Endothelial cell of umbilical vein (primary cell): ENCODE measurements at regions not wholly inside any gene's neighbourhood (a gene's known extent, or its start where the extent isn't known, plus 50 kb on each side); places are given as distances from the start of the nearest gene placed in this dataset.

Experiments used
- BruUV-seq: library from RNA; stranded (reverse); fragments of 400-500 nt; replicated peaks from 2 replicates; lab custom pipeline; 2021; lab: Mats Ljungman, UMichigan
- CTCF ChIA-PET: fragments of 300-600, 350-600 bp; sonication (Branson Sonifier 250); formaldehyde crosslinking; loops from one replicate; lab custom pipeline; 2021; ENCODE audit warnings: antibody characterized with exemption, inconsistent platforms; lab: Charles Lee
- POLR2A ChIA-PET: fragments of 300-600, 350-600 bp; sonication (Branson Sonifier 250); formaldehyde crosslinking; loops from one replicate; lab custom pipeline; 2021; ENCODE audit warnings: antibody characterized with exemption, inconsistent platforms; lab: Charles Lee
- DNase-seq: peaks from one replicate; pipeline ENCODE4 v3.0.0-alpha.2; 2011; ENCODE audit warnings: low read depth, low spot score
- FAIRE-seq: peaks from 2 replicates; lab custom pipeline; 2011; peaks lifted over from hg19 to GRCh38; lab: Jason Lieb, UNC
- H2AFZ ChIP-seq: 2 replicates; pipeline ENCODE4 v1.6.0; 2012; ENCODE audit warnings: low read depth, low read length, control low read depth, inconsistent platforms
- H3K27ac ChIP-seq: 2 replicates; pipeline ENCODE4 v1.5.1; 2011; ENCODE audit warnings: low read depth, mild to moderate bottlenecking, control low read depth, low read length, moderate library complexity; ENCODE audit not compliant: insufficient read depth
- H3K27me3 ChIP-seq, 2 experiments: 2 replicates each; pipeline versions ENCODE4 v1.6.0 to v1.6.1; 2011; ENCODE audit warnings: low read length in 2 of 2, mixed read lengths in 1 of 2; ENCODE audit not compliant: control insufficient read depth in 2 of 2, insufficient read depth in 2 of 2
- H3K36me3 ChIP-seq, 2 experiments: 2 replicates in 1 of 2; 3 replicates in 1 of 2; pipeline ENCODE4 v1.5.1; 2011; ENCODE audit warnings: low read length in 2 of 2, mild to moderate bottlenecking in 1 of 2, moderate library complexity in 1 of 2; ENCODE audit not compliant: control insufficient read depth in 2 of 2, insufficient read depth in 2 of 2; ENCODE audit errors: extremely low read depth in 1 of 2
- H3K4me1 ChIP-seq: 3 replicates; pipeline ENCODE4 v1.5.1; 2011; ENCODE audit warnings: mild to moderate bottlenecking, low read length; ENCODE audit not compliant: control insufficient read depth, insufficient read depth; ENCODE audit errors: extremely low read depth
- H3K4me2 ChIP-seq: 2 replicates; pipeline ENCODE4 v1.6.1; 2011; ENCODE audit warnings: low read length, control low read depth, mixed read lengths; ENCODE audit not compliant: insufficient read depth
- H3K4me3 ChIP-seq, 3 experiments: fragments of 200-600 bp in 1 of 3; sonication (generic), shearing (Covaris generic) in 1 of 3; replicated peaks in 1 of 3; 2 replicates each; pipeline ENCODE4 v1.5.1; 2011 to 2016; ENCODE audit warnings: control low read depth in 3 of 3, low read length in 3 of 3, mild to moderate bottlenecking in 2 of 3, inconsistent platforms in 1 of 3, low read depth in 1 of 3, moderate library complexity in 1 of 3; ENCODE audit not compliant: insufficient read depth in 1 of 3
- H3K79me2 ChIP-seq: 2 replicates; pipeline ENCODE4 v1.6.0; 2012; ENCODE audit warnings: low read length, inconsistent platforms; ENCODE audit not compliant: control insufficient read depth, insufficient read depth
- H3K9ac ChIP-seq: replicated peaks from 2 replicates; pipeline ENCODE3; 2011; ENCODE audit warnings: low read length, control low read depth; ENCODE audit not compliant: insufficient read depth; ENCODE audit errors: extremely low read depth
- H3K9me1 ChIP-seq: replicated peaks from 3 replicates; pipeline ENCODE4 v1.6.0; 2011; ENCODE audit warnings: mild to moderate bottlenecking, low read length; ENCODE audit not compliant: control insufficient read depth, insufficient read depth; ENCODE audit errors: extremely low read depth
- H3K9me3 ChIP-seq: replicated peaks from 2 replicates; pipeline ENCODE4 v1.5.1; 2012; ENCODE audit warnings: low read length, inconsistent platforms; ENCODE audit not compliant: control insufficient read depth, insufficient read depth
- H4K20me1 ChIP-seq: replicated peaks from 2 replicates; pipeline ENCODE3; 2011; ENCODE audit warnings: mild to moderate bottlenecking, low read length; ENCODE audit not compliant: control insufficient read depth, insufficient read depth; ENCODE audit errors: extremely low read depth
- EZH2 ChIP-seq: IDR thresholded peaks from 2 replicates; pipeline ENCODE4 v1.6.1; 2012; ENCODE audit warnings: borderline replicate concordance, low read depth, mild to moderate bottlenecking, moderate library complexity, low read length, inconsistent platforms; ENCODE audit not compliant: severe bottlenecking
- FOS ChIP-seq: IDR thresholded peaks from 2 replicates; pipeline ENCODE4 v1.6.1; 2011; ENCODE audit warnings: mild to moderate bottlenecking, low read length, moderate library complexity, borderline replicate concordance; ENCODE audit not compliant: insufficient read depth
- GATA2 ChIP-seq: IDR thresholded peaks from 2 replicates; pipeline ENCODE4 v1.7.0; 2011; ENCODE audit warnings: low read depth, mild to moderate bottlenecking, moderate library complexity, mixed read lengths, low read length; ENCODE audit not compliant: insufficient read length, insufficient read depth
- JUN ChIP-seq: IDR thresholded peaks from 2 replicates; pipeline ENCODE4 v1.6.1; 2011; ENCODE audit warnings: borderline replicate concordance, low read depth; ENCODE audit not compliant: insufficient read length, insufficient read depth
- MAX ChIP-seq: IDR thresholded peaks from 2 replicates; pipeline ENCODE4 v1.6.1; 2011; ENCODE audit not compliant: insufficient read depth, insufficient read length
- MYC ChIP-seq: IDR thresholded peaks from one replicate; pipeline ENCODE4 v1.6.1; 2011; ENCODE audit warnings: mild to moderate bottlenecking, low read depth, low read length
- POLR2AphosphoS5 ChIP-seq: IDR thresholded peaks from 2 replicates; pipeline ENCODE4 v1.6.1; 2012; ENCODE audit warnings: low read depth, mild to moderate bottlenecking, control low read depth, low read length, moderate library complexity; ENCODE audit not compliant: insufficient read depth
- dilution Hi-C: fragments of 300-500 bp; cut with MboI; formaldehyde crosslinking; loops from one replicate; pipeline ENCODE4 v1.15.0; 2019; ENCODE audit warnings: low sequenced_read_pairs; ENCODE audit not compliant: extremely low pct_ligation_motif_present
- intact Hi-C: fragments of 100-400 bp; cut with micrococcal nuclease; formaldehyde crosslinking; loops from one replicate; pipeline ENCODE4 v1.10.0; 2022

GRCh38 chr5:111653408-111653807 lies 103.6 kb downstream of the NREP start:
- POLR2A ChIA-PET, result no interaction called here
- dilution Hi-C loops, result no loop called here

DNA sequence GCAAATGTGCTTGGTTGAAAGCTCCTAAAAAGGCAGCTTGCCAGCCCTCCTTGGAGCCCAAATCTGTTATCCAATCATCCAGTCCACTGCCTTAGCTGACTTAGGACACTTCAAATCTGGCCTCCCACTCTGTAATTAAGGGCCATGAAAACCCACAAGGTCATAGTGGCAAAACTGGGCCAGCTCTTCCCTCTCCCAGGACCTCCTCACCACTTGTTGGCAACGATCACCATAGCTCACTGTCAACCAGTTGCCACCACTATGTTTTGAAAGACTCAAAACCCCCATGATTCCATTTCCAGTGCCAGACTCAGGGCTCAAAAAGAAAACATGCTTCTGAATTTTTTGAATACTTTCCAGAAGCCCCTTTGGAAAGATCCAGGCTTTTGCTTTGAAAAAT lies 107.5 kb downstream of the NREP start:
- no peak for DNase-seq
- H2AFZ ChIP-seq, result no peak overlapping the region
- ChIA-PET CTCF (no interaction called here), POLR2A (no interaction called here)
- H3K4me1 ChIP-seq, result no peaks in the 10 kb centered on the region
- no peaks in the 10 kb centered on the region for H3K36me3 ChIP-seq
- H3K4me2 ChIP-seq, result no peak overlapping the region
- dilution Hi-C loops, result no loop called here
- no peaks in the 10 kb centered on the region for H4K20me1 ChIP-seq
- H3K9me1 ChIP-seq, result no peaks in the 10 kb centered on the region
- H3K79me2 ChIP-seq, result no peaks in the 10 kb centered on the region
- no peak overlapping the region for H3K27ac ChIP-seq
- BruUV-seq, result no TSS peak
- H3K9ac ChIP-seq, result no peak overlapping the region
- FAIRE-seq, result no peak
- H3K9me3 ChIP-seq, result no peaks in the 10 kb centered on the region
- intact Hi-C loops, result no loop called here
- TF ChIP-seq MYC, result no peak
- TF ChIP-seq POLR2AphosphoS5, result no peak
- TF ChIP-seq EZH2, result no peak
- no peak for TF ChIP-seq FOS
- TF ChIP-seq GATA2, result no peak
- no peak overlapping the region for H3K4me3 ChIP-seq
- H3K27me3 ChIP-seq, result no peaks in the 10 kb centered on the region

More at GRCh38 chr5:111653408-111653807, 103.6 kb downstream of the NREP start:
- no TSS peak for BruUV-seq
- H3K4me2 ChIP-seq, result no peak overlapping the region
- H3K4me3 ChIP-seq, result no peak overlapping the region
- no peaks in the 10 kb centered on the region for H3K9me3 ChIP-seq
- CTCF ChIA-PET, result no interaction called here
- no peak for TF ChIP-seq POLR2AphosphoS5
- TF ChIP-seq JUN, result no peak
- no peak for TF ChIP-seq MAX
- TF ChIP-seq MYC, result no peak
- H4K20me1 ChIP-seq, result no peaks in the 10 kb centered on the region
- FAIRE-seq, result no peak
- no peaks in the 10 kb centered on the region for H3K9me1 ChIP-seq
- no peak overlapping the region for H2AFZ ChIP-seq
- no peak overlapping the region for H3K9ac ChIP-seq
- no peak overlapping the region for H3K27ac ChIP-seq
- no peaks in the 10 kb centered on the region for H3K79me2 ChIP-seq
- H3K4me1 ChIP-seq, result no peaks in the 10 kb centered on the region
- intact Hi-C loops, result no loop called here
- no peak for DNase-seq
- no peaks in the 10 kb centered on the region for H3K36me3 ChIP-seq
- no peaks in the 10 kb centered on the region for H3K27me3 ChIP-seq
